Stimulated activated CD4-positive, alpha-beta T cell treated with anti-CD3 and anti-CD28 coated beads, TNF-alpha, amount 100 ng/mL, for 48 hours (primary cell): ENCODE measurements at regions not wholly inside any gene's neighbourhood (a gene's known extent, or its start where the extent isn't known, plus 50 kb on each side); places are given as distances from the start of the nearest gene placed in this dataset.

Experiments
- DNase-seq, 3 donors: peaks; one replicate each; pipeline ENCODE4 v3.0.0-alpha.2; 2020; ENCODE audit warnings: low read depth in 3 of 3

DNA sequence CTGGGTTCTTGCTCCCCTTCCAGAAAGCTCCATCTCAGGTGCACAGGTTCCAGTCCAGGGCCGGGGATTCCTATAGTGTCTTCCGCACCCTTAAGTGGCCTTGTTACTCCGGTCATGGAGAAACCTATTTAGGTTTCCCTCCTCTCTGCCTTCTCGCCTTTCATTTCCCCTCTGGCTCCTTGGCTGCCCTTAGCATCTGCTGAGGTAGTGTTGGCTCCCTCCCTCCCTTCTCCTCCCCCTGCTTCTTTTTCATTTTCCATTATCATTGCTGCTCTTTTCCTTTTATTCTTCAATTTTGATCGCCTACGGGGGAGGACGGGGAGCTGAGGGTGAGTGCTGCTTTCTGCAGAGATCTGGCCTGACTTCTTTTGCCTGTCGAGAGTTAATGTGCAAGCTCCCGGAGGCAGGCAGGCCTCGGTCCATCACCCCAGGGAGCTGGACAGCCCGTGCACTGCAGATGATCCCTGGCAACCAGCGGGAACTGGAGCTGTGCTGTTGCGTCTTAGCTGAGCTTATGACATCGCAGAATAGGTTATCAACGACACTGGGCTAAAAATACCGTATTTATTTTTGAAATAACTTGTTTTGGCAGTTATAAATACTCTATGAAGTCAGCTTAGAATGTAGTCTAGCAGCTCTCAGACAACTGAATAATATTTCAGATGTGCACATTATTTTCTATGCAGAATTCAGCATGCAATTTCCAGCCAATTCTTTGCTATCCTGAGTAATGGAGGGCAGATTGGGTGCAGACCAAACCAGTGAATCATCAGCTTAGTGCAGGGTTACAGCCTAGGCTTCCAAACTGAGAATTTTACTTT is 141.9 kb downstream of the SLC4A3 start:
- DNase-seq = no peak

GRCh38 chr2:219772103-219772635 is 144.7 kb downstream of the SLC4A3 start:
- no peak for DNase-seq

DNA sequence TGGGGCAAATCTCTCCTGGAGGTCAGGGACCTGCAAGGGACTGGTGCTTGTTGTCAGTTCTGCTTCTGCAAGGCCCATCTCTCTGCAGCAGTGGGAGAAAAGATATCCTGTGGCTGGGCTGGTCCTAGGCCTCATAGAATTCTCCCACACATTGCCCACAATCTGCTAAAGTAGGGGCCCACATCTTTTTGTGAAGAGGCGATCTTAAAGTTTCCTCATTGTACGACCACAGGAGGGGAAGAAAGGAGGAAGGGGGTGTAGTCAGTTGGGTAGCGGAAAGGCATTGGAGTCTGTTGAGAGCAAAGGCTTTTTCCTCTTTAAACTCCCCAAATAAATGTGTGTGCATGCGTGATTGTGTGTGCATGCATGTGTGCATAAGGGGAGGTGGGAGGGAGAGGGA is 145.3 kb downstream of the SLC4A3 start:
- no peak for DNase-seq

DNA sequence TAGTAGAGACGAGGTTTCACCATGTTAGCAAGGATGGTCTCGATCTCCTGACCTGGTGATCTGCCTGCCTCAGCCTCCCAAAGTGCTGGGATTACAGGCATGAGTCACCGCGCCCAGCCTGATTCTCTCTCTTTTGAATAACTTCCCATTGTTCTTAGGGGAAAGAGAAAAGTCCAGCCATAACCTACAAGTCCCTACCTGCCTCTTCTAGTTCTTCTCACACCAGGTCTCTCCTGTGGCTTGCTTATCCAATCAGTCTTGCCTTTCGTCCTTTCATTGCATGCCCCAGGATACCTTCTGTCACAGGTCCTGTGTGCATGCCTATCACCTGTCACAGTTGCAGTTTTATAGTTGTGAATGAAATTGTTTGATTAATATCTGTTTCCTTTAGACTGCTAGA is 148.1 kb downstream of the SLC4A3 start:
- DNase-seq = no peak

- DNase-seq = no peak
Measured at GRCh38 chr2:219777388-219777787, 150.0 kb downstream of the SLC4A3 start.

GRCh38 chr2:219778189-219778588 is 150.8 kb downstream of the SLC4A3 start:
- no peak for DNase-seq

DNA sequence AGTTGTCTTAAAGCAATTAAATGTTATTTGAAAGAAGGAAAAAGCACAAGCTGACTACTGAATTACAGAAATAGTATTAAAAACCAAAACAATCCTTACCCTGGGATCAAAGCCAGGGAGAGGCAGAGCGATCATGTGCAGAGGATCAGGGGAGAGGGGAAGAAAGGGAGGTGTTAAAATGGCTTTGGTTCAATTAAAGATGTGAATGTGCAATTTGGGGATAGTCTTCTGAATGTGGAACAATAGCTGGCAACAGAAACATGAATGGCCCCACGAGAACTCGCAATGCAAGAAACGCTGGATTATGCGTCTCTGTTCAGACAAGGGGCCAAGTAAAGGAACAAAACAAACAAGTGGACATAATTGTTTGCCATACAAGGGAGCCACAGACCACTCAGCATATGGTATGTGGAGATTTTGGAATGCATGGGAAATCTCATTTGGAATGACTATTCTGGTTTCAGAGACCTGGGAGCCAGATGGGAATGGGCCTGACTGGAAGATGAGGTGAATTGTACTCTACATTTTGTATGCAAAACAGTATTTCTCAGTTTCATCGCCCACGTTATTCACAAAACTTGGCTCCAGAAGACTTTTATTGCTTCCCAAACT is 155.4 kb downstream of the SLC4A3 start:
- DNase-seq = no peak

DNA sequence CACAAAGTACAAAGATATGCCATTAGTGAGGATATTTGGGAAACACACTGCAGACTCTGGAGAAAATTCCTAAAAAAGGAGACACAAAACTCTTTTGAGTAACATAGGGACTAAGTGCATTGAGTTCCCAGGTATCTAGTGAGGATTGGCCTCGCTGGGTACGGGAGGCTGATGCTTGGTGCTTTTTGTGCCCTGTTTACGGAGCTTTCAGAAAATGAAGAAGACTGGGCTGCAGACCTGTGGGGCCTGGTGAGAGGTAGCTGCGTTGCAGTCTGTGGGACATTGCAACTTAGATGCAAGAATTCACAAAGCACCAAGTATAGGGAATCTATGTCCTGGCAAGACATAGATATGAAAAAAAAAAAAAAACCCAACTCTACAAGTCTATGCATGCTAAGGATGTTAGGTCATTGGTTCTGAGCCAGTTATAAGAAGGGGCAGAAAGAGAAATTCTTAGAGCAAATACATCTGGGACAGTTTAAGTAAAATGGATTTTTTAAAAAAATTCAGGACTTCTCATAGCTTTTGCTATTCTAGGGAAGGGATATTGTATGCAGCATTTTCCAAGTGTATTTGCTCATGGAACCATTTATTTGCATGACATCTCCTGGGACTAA is 156.0 kb downstream of the SLC4A3 start:
- DNase-seq = no peak

- no peak for DNase-seq
Measured at GRCh38 chr2:219784178-219784577, 156.7 kb downstream of the SLC4A3 start.

DNA sequence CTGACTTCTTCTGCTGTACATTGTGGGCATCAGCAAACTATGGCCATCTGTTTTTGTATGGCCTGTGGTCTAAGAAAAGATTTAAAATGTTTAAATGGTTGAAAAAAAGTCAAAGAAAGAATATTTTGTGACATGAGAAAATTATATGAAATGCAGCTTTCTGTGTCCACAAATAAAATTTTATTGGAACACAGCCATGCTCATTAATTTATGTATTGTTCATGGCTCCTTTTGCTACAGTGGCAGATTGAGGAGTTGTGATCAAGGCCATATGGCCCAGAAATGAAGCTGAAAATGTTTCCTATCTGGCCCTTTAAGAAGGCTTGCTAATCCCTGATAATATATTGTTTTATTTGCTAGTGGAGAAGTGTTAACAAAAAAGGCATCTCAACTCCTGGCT is 162.0 kb downstream of the SLC4A3 start:
- no peak for DNase-seq

GRCh38 chr2:219792446-219792845 is 165.0 kb downstream of the SLC4A3 start:
- DNase-seq = no peak

DNA sequence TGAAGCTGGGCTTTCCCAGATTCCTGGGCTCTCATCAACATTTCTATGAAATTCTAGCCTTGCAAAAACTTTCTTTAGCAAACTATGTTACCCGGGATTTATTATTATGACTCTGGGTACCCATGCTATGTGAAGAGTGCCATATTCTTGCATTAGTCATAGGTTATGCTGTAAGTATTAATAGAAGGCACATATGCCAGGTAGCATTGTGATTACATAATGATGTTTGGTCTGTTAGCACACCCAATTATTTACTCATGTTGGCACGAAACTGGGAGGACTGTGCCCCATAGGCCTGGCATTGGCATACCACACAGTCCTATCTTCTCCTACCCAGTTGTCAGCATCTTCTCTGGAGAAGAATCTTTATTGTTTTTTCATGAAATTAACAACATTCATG is 171.0 kb downstream of the SLC4A3 start:
- no peak for DNase-seq

GRCh38 chr2:219803294-219803693 is 175.9 kb downstream of the SLC4A3 start:
- no peak for DNase-seq

- no peak for DNase-seq
Measured at GRCh38 chr2:219810895-219811294, 183.5 kb downstream of the SLC4A3 start.

GRCh38 chr2:219812672-219813071 is 185.2 kb downstream of the SLC4A3 start:
- DNase-seq = no peak

DNA sequence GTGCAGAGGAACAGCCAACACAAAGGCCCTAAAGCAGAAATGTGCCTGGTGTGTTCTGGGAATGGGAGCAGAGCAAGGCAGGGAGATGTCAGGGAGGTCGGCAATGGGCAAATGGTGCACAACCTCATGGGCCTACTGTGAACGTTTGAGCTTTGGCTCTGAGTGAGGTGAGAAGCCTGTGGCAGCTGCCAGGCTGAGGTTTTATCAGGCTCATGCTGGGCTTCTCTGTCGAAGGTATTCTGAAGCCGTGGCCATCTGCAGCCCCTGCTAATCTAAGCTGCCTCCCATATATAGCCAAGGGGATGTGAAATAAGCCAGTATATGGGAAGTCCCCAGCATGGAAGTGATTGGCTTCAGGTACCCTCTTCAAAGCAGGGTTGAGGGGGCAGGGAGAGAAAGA is 193.3 kb downstream of the SLC4A3 start:
- no peak for DNase-seq

GRCh38 chr2:219823574-219823973 is 196.1 kb downstream of the SLC4A3 start:
- DNase-seq = no peak

DNA sequence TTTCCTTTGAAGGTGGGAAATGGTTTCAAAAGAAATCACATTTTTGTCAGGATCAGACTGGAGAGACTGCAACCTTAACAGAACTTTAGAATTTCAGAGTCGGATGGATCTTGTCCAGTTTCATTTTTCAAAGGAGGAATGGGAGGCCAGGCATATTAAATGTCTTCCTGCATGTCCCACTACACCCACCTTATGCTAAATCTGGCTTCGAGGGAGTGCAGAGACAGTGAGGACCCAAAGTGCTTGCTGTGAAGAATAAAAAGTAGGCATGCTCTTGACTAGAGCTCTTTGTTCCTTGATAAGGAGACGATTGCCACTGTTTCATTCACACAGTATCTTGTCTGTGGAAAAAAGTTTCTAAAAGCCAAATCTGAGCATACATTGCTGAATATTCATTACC is 197.6 kb downstream of the SLC4A3 start:
- no peak for DNase-seq

DNA sequence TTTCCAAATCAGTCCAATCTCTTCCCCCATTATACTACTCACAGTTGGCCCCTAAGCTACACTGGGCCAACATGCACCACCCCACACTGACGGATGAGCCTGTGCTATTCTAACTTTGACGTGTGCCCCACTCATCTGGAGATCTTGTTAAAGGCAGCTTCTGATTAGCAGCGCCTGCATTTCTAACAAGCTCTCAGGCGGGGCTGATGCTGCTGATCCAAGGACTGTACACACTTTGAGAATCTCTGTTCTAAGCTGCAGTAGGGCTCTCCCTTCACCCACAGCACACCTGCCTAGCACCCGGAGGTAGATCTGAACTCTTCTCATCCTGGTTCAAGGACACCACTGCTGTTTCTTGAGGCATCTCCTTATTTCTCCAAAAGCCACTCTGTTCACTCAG is 200.7 kb downstream of the SLC4A3 start:
- DNase-seq = no peak

DNA sequence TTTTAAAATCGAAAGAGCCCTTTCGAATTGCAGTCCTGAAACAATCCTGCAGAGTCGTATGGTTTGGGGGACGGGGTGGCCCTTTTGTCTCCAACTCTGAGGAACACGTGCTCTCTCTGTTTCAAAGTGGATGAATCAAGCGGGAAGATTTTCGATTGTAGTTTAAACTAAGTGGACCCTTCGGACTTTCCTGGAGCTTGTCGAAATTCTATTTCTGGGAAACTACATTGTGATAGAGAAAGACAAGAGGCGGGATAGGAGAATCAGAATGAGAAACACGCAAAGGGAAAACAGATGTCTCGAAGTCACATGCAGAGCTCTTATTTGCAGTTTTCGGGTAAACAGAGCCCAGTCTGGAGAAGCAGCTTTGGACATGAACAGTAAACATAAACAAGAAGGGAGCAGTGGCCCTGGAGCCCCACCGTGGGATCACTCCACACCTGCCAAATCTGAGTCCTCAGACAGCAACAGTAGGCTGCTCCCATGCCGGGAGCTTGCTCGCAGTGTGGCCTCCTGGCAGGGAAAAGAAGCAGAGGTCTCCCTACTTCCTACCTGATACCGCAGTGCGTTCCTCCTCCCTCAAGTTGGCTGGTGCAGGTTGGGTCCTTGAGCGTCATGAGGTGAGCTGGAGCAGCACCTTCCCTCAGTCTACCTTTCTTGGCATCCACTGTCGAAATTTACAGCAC is 202.4 kb downstream of the SLC4A3 start:
- no peak for DNase-seq

- DNase-seq = no peak
Measured at GRCh38 chr2:219830353-219830738, 202.9 kb downstream of the SLC4A3 start.

GRCh38 chr2:219831957-219832356 is 204.5 kb downstream of the SLC4A3 start:
- DNase-seq = no peak
